ENCODE measurements at regions not wholly inside any gene's neighbourhood (a gene's known extent, or its start where the extent isn't known, plus 50 kb on each side); places are given as distances from the start of the nearest gene placed in this dataset.

DNA sequence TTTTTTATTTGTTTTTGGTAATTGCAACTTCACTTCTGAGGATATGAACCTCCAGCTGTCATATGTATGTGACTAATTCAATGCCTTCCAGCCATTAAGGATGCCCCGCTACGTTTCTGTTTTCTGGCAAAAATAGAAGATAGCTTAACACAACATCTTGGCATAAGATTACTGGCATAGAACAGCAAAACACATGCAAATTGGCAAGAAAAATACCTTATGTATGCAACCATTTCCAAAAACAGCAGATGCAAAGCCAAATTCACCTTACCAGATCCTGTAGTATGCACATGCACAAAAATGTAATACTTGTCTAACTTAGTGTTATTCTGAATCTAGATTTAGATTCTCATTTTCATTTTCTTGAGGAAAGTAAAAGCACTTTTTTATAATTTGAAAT, 461.1 kb upstream of the CYLC2 start:
- TF ChIP-seq, protein P1, sequence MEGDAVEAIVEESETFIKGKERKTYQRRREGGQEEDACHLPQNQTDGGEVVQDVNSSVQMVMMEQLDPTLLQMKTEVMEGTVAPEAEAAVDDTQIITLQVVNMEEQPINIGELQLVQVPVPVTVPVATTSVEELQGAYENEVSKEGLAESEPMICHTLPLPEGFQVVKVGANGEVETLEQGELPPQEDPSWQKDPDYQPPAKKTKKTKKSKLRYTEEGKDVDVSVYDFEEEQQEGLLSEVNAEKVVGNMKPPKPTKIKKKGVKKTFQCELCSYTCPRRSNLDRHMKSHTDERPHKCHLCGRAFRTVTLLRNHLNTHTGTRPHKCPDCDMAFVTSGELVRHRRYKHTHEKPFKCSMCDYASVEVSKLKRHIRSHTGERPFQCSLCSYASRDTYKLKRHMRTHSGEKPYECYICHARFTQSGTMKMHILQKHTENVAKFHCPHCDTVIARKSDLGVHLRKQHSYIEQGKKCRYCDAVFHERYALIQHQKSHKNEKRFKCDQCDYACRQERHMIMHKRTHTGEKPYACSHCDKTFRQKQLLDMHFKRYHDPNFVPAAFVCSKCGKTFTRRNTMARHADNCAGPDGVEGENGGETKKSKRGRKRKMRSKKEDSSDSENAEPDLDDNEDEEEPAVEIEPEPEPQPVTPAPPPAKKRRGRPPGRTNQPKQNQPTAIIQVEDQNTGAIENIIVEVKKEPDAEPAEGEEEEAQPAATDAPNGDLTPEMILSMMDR (IDR thresholded peaks at IDR 0.05) = no peak
- TF ChIP-seq EP300 (IDR thresholded peaks at IDR 0.05) = no peak
- no peak for TF ChIP-seq POLR2A (IDR thresholded peaks at IDR 0.05)
- no peak for TF ChIP-seq POLR2AphosphoS5 (IDR thresholded peaks at IDR 0.05)
